Endothelial cell (in vitro differentiated cells): ENCODE measurements at regions not wholly inside any gene's neighbourhood (a gene's known extent, or its start where the extent isn't known, plus 50 kb on each side); places are given as distances from the start of the nearest gene placed in this dataset.

Experiments used
- DNase-seq: peaks from one replicate; pipeline ENCODE4 v3.0.0; 2021; ENCODE audit warnings: low spot score
- H3K27ac Mint-ChIP-seq: one replicate; pipeline ENCODE4 v1.8.0; 2021; ENCODE audit warnings: mixed read lengths, inconsistent platforms; ENCODE audit not compliant: unreplicated experiment
- H3K27me3 Mint-ChIP-seq: one replicate; pipeline ENCODE4 v1.8.0; 2021; ENCODE audit warnings: mild to moderate bottlenecking, moderate library complexity, mixed read lengths, inconsistent platforms; ENCODE audit not compliant: unreplicated experiment
- H3K36me3 Mint-ChIP-seq: one replicate; pipeline ENCODE4 v1.8.0; 2021; ENCODE audit warnings: mild to moderate bottlenecking, low read depth, mixed read lengths, inconsistent platforms; ENCODE audit not compliant: unreplicated experiment
- H3K4me1 Mint-ChIP-seq: one replicate; pipeline ENCODE4 v1.8.0; 2021; ENCODE audit warnings: mild to moderate bottlenecking, mixed read lengths, inconsistent platforms; ENCODE audit not compliant: unreplicated experiment
- H3K4me3 Mint-ChIP-seq: one replicate; pipeline ENCODE4 v1.8.0; 2021; ENCODE audit warnings: mild to moderate bottlenecking, mixed read lengths, inconsistent platforms; ENCODE audit not compliant: unreplicated experiment
- H3K9me3 Mint-ChIP-seq: one replicate; pipeline ENCODE4 v1.8.0; 2021; ENCODE audit warnings: mixed read lengths, inconsistent platforms; ENCODE audit not compliant: unreplicated experiment
- TF ChIP-seq, protein P1 (sequence below): fragments of 200-600 bp; sonication (generic); IDR thresholded peaks from one replicate; pipeline ENCODE4 v1.5.0; 2021; ENCODE audit warnings: antibody characterized with exemption; ENCODE audit not compliant: unreplicated experiment

DNA sequence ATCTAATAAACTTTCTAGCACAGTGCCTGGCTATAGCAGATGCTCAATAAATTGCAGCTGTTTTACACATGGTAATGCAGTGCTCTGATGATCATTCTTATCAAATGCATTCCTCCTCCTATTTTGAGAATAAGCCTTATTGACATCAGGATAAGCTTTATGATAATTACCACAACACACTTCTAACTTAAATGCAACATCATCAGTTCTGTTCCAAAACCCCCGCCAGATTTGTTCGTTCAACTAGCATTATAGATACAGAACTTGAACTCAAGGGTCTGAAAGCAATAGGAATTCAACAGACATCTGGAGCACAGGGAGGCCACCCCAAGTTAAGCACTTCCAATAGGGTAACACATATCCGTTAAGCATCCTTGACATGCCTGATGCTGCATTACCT, 684.4 kb upstream of the LMCD1 start:
- Mint-ChIP-seq H3K9me3 (peaks cover 1% of the 10 kb centered on the region), H3K27me3 (no peaks in the 10 kb centered on the region), H3K4me1 (no peaks in the 10 kb centered on the region), H3K36me3 (no peaks in the 10 kb centered on the region), H3K4me3 (no peak overlapping the region), H3K27ac (no peak overlapping the region)
- no peak for DNase-seq
- TF ChIP-seq, protein P1, sequence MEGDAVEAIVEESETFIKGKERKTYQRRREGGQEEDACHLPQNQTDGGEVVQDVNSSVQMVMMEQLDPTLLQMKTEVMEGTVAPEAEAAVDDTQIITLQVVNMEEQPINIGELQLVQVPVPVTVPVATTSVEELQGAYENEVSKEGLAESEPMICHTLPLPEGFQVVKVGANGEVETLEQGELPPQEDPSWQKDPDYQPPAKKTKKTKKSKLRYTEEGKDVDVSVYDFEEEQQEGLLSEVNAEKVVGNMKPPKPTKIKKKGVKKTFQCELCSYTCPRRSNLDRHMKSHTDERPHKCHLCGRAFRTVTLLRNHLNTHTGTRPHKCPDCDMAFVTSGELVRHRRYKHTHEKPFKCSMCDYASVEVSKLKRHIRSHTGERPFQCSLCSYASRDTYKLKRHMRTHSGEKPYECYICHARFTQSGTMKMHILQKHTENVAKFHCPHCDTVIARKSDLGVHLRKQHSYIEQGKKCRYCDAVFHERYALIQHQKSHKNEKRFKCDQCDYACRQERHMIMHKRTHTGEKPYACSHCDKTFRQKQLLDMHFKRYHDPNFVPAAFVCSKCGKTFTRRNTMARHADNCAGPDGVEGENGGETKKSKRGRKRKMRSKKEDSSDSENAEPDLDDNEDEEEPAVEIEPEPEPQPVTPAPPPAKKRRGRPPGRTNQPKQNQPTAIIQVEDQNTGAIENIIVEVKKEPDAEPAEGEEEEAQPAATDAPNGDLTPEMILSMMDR, result no peak

- DNase-seq, result no peak
- H3K36me3 Mint-ChIP-seq, result peaks cover 9% of the 10 kb centered on the region
- H3K27me3 Mint-ChIP-seq, result no peaks in the 10 kb centered on the region
- TF ChIP-seq, protein P1, result no peak
- H3K27ac Mint-ChIP-seq, result no peak overlapping the region
- no peaks in the 10 kb centered on the region for H3K4me1 Mint-ChIP-seq
- H3K4me3 Mint-ChIP-seq, result no peak overlapping the region
- peaks cover 12% of the 10 kb centered on the region for H3K9me3 Mint-ChIP-seq
These were observed 680.7 kb upstream of the LMCD1 start for GRCh38 chr3:7820969-7821368.

DNA sequence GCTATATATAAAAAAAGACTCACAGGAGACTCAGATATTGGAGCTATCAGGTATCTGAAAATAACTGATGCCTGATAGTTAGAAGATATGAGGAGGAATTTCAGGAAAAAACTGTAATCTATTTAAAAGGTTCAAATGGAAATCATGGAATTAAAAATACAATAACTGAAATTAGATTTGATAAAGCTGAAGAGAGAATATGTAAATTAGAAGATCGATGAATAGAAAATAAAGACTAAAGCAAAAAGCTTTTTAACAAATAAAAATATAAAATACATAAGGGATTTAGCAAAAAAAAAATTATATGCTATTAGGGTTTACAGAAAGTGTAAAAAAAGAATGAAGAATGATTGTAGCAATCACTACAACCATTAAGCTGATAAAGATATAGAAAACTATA, 679.8 kb upstream of the LMCD1 start:
- peaks cover 12% of the 10 kb centered on the region for H3K9me3 Mint-ChIP-seq
- TF ChIP-seq, protein P1, result no peak
- H3K27me3 Mint-ChIP-seq, result no peaks in the 10 kb centered on the region
- DNase-seq, result no peak
- H3K4me1 Mint-ChIP-seq, result no peaks in the 10 kb centered on the region
- H3K36me3 Mint-ChIP-seq, result peaks cover 9% of the 10 kb centered on the region
- H3K4me3 Mint-ChIP-seq, result no peak overlapping the region
- no peak overlapping the region for H3K27ac Mint-ChIP-seq

DNA sequence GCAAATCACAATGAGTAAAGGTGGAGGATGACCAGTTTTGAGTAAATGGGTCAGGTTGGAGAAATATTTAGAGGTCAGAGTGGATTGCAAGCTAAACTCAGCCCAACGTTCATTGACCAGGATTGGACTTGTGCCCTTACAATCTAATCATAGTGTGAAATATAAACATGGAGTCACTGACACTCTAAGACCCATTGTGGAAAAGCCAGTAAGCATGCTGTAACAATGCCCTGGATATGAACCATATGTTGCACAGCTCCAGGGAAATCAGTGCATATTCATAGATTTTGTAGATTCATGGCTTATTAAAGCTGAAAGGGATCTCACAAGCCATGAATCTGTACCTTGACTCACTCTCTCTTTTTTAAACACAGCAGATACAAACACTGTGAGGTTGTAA, 660.2 kb upstream of the LMCD1 start:
- Mint-ChIP-seq H3K9me3 (no peaks in the 10 kb centered on the region), H3K36me3 (no peaks in the 10 kb centered on the region), H3K27ac (no peak overlapping the region), H3K4me1 (no peaks in the 10 kb centered on the region), H3K27me3 (no peaks in the 10 kb centered on the region), H3K4me3 (no peak overlapping the region)
- TF ChIP-seq, protein P1, result no peak
- no peak for DNase-seq

GRCh38 chr3:7843441-7843840, 658.2 kb upstream of the LMCD1 start:
- Mint-ChIP-seq H3K9me3 (no peaks in the 10 kb centered on the region), H3K27me3 (no peaks in the 10 kb centered on the region), H3K4me3 (no peak overlapping the region), H3K36me3 (no peaks in the 10 kb centered on the region), H3K27ac (no peak overlapping the region), H3K4me1 (no peaks in the 10 kb centered on the region)
- no peak for DNase-seq
- TF ChIP-seq, protein P1, result no peak
